ENCODE measurements at regions not wholly inside any gene's neighbourhood (a gene's known extent, or its start where the extent isn't known, plus 50 kb on each side); places are given as distances from the start of the nearest gene placed in this dataset.
"Not testable (repeated sequence)": the region's sequence is repeated elsewhere in the genome, so short reads cannot be mapped to it uniquely, and the experiment has no call there.

DNA sequence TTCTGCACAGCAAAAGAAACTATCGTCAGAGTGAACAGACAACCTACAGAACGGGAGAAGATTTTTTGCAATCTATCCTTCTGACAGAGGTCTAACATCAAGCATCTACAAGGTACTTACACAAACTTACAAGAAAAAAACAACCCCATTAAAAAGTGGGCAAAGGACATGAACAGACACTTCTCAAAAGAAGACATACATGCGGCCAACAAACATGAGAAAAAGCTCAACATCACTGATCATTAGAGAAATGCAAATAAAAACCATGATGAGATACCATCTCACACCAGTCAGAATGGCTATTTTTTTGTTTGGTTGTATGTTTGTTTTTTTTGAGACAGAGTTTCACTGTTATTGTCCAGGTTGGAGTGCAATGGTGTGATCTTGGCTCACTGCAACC lies 131.5 kb upstream of the MED13 start:
- DNase-seq (ENCODE audit: low read depth), result not testable (repeated sequence)

GRCh38 chr17:62194401-62194800 lies 129.3 kb upstream of the MED13 start:
- no peak for DNase-seq (ENCODE audit: low read depth)

GRCh38 chr17:62193249-62193648 lies 128.2 kb upstream of the MED13 start:
- no peak for DNase-seq (ENCODE audit: low read depth)

GRCh38 chr17:62191390-62192361 lies 126.6 kb upstream of the MED13 start:
- no peak for DNase-seq (ENCODE audit: low read depth)

DNA sequence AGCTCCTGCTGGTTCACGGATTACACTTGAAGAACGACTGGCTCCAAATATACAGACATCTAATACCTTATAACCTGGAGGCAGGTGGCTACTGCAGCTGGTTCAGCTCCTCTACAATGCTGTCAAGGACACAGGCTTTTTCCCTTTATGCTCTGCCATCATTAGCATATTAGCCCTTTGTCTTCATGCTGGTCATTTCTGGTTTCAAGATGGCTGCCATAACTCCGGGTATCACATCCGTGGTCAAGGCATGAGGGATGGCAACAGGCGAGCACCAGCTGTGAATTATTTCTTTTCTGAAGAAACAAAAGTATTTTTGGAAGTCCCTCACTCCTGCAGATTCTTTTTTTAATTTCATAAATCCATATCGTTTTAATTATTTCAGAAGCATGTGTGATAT lies 124.3 kb upstream of the MED13 start:
- no peak for DNase-seq (ENCODE audit: low read depth)

DNA sequence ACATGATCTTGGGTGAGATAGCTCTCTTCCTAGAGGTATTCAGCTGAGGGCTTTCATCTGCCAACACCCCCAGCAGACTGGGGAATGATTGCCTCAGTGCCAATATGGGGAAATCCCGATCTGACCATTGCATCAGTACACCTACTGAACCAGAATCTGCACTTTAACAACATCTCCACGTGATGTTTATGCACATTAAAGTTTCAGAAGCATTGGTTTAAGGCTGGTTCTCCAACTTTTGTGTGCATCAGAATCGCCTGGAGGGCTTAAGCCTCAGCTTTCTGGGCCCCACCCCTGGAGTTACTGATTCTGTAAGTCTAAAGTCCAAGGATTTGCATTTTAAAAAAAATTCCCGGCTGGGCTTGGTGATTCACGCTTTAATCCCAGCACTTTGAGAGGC lies 123.6 kb upstream of the MED13 start:
- DNase-seq (ENCODE audit: low read depth), result peak; percentile 78

DNA sequence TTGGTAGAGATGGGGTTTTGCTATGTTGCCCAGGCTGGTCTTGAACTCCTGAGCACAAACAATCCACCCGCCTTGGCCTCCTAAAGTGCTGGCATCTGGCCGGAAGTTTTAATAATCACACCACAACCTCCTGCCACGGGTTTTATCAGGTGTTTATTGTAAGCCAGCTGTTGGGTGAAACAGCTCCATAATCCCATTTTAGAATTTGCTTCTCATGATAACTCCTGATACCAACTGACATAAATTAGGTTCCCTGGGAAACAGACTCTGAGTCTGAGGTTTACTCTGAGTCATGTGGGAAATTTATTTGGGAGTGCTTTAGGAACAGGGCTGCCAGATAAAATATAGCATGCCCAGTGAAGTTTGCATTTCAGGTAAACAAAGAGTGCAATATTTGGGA lies 122.6 kb upstream of the MED13 start:
- peak; percentile 89 for DNase-seq (ENCODE audit: low read depth)

DNA sequence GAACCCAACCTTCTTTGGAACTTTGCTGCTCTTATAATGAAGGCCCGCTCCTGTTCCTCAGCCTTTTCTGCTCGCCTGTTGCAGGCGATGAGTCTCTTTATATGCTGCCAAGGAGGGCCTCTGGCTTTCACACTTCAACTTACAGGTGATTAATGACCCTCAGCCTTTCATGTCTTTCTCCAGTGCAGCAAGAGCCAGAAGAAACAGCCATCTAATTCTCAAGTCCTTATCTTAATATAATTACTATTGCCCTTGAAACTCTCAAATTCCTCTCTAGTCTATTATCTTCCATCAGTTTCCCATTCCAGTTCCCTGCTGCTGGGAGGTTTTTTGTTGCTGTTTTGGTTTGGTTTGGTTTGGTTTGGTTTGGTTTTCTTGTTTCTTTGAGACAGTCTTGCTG lies 121.8 kb upstream of the MED13 start:
- DNase-seq (ENCODE audit: low read depth), result no peak

DNA sequence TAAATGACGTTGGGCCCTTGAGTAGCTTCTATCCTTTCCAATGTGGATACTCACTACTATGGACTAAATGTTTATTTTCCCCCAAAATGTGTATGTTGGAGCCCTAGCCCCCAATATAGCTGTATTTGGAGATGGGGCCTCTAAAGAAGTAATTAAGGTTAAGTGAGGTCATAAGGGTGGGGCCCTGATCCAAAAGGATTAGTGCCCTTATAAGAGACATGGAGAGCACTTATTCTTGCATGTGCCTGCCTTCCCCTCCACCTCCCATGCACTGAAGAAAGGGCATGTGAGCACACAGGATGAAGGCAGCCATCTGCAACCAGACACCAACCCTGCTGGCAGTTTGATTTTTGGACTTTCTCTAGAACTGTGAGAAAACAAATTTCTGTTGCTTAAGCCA lies 115.7 kb upstream of the MED13 start:
- no peak for DNase-seq (ENCODE audit: low read depth)

GRCh38 chr17:62179525-62180161 lies 114.6 kb upstream of the MED13 start:
- DNase-seq (ENCODE audit: low read depth), result peak; percentile 74

- peak; percentile 52 for DNase-seq (ENCODE audit: low read depth)
Measured at GRCh38 chr17:62178579-62178978, 113.5 kb upstream of the MED13 start.

- DNase-seq (ENCODE audit: low read depth), result peak; percentile 8
Measured at GRCh38 chr17:62172492-62173291, 107.6 kb upstream of the MED13 start.

GRCh38 chr17:62167076-62167475 lies 102.0 kb upstream of the MED13 start:
- no peak for DNase-seq (ENCODE audit: low read depth)

- no peak for DNase-seq (ENCODE audit: low read depth)
Measured at GRCh38 chr17:62164747-62165722, 100.0 kb upstream of the MED13 start.

- DNase-seq (ENCODE audit: low read depth), result no peak
Measured at GRCh38 chr17:62163847-62164246, 98.8 kb upstream of the MED13 start.

GRCh38 chr17:62162898-62163297 lies 97.8 kb upstream of the MED13 start:
- no peak for DNase-seq (ENCODE audit: low read depth)

- DNase-seq (ENCODE audit: low read depth), result no peak
Measured at GRCh38 chr17:62161405-62162148, 96.5 kb upstream of the MED13 start.

DNA sequence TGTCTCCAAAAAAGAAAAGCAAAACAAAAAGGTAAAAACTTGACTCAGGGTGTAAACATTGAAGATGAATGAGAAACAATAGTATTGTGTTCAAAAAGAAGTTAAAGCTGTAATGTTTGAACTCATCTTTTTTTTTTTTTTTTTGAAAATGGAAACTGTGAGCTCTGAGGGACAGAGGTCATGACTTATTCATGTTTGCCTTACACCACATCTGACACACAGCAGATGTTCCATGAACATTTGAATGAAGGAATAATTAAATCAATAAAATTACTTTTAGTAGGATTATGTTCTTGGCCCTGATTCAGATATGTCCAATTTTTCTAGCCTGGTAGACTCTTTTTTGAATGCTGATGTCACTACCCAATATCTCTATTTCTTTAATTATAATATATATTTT lies 95.7 kb upstream of the MED13 start:
- DNase-seq (ENCODE audit: low read depth), result no peak

GRCh38 chr17:62159994-62160393 lies 94.9 kb upstream of the MED13 start:
- DNase-seq (ENCODE audit: low read depth), result no peak

DNA sequence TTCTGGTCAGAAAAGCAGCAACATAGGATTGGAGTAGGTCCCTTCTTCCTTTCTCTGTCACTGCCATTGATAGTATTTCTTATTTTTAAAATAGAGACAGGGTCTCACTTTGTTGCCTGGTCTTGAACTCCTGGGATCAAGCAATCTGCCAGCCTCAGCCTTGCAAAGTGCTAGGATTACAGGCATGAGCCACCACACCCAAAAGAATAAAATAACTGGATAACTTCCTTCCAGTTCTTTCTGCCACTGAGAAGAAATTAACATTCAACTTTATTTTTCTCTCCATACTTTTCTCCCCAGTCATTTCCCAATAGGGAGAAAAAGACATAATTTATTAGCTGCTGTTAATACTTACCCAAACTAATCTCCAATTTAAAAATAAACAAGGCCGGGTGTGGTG lies 91.9 kb upstream of the MED13 start:
- DNase-seq (ENCODE audit: low read depth), result no peak

DNA sequence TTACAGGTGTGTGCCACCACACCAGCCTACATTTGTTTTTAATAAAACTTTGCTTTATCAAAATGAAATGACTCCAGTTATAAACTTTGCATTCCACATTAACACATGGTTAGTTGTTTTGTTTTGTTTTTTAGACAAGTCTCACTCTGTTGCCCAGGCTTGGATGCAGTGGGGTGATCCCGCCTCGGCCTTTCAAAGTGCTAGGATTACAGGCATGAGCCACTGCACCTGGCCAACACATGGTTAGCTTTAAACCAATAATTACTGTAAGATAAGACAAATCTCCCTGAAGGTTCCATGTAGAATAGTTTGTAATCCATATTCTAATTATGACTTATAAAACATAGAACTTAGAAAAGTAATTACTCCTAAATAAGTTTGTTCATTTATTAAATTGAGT lies 89.8 kb upstream of the MED13 start:
- no peak for DNase-seq (ENCODE audit: low read depth)
